Body of pancreas (tissue), 4 donors: ENCODE measurements at regions not wholly inside any gene's neighbourhood (a gene's known extent, or its start where the extent isn't known, plus 50 kb on each side); places are given as distances from the start of the nearest gene placed in this dataset.

Experiments
- POLR2A ChIP-seq, 3 donors: fragments of 450-650 bp; IDR thresholded peaks; one replicate each; pipeline ENCODE4 v1.6.1; 2016; ENCODE audit warnings: antibody characterized with exemption in 3 of 3, mild to moderate bottlenecking in 2 of 3
- TF ChIP-seq, protein P1 (sequence below), 7 experiments: fragments of 450-650 bp in 4 of 7; fragments of 200-600 bp in 3 of 7; sonication (generic) in 3 of 7; IDR thresholded peaks; one replicate each; pipeline ENCODE4 v1.5.1; 2016 to 2019; ENCODE audit warnings: antibody characterized with exemption in 7 of 7

DNA sequence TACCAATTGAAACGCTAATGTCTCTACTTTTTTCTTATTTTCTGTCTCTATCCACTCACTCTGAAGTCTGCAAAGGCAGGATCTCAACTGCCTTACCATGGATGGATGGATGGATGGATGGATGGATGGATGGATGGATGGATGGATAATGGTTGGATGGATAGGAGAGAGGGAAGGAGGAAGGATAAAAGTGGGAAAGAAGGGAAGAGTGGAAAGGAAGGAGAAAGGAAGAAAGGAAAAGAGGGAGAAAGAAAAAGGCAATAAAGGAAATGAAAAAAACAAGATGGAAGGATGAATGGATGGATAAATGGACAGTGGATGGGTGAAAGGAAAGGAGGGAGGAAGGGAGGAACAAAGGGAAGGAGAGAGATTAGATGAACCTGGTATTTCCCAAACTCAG, 506.0 kb downstream of the MN1 start:
- TF ChIP-seq, protein P1, sequence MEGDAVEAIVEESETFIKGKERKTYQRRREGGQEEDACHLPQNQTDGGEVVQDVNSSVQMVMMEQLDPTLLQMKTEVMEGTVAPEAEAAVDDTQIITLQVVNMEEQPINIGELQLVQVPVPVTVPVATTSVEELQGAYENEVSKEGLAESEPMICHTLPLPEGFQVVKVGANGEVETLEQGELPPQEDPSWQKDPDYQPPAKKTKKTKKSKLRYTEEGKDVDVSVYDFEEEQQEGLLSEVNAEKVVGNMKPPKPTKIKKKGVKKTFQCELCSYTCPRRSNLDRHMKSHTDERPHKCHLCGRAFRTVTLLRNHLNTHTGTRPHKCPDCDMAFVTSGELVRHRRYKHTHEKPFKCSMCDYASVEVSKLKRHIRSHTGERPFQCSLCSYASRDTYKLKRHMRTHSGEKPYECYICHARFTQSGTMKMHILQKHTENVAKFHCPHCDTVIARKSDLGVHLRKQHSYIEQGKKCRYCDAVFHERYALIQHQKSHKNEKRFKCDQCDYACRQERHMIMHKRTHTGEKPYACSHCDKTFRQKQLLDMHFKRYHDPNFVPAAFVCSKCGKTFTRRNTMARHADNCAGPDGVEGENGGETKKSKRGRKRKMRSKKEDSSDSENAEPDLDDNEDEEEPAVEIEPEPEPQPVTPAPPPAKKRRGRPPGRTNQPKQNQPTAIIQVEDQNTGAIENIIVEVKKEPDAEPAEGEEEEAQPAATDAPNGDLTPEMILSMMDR (IDR thresholded peaks at IDR 0.05): no peak
- TF ChIP-seq POLR2A (IDR thresholded peaks at IDR 0.05): no peak
